Vagina (tissue), 2 donors: ENCODE measurements at regions not wholly inside any gene's neighbourhood (a gene's known extent, or its start where the extent isn't known, plus 50 kb on each side); places are given as distances from the start of the nearest gene placed in this dataset.

Source experiments
- CTCF ChIP-seq, 3 experiments: fragments of 450-650 bp in 2 of 3; fragments of 200-600 bp in 1 of 3; sonication (generic) in 1 of 3; IDR thresholded peaks; one replicate each; pipeline ENCODE4 v1.5.1; 2017 to 2019; ENCODE audit warnings: antibody characterized with exemption in 3 of 3, mild to moderate bottlenecking in 2 of 3, moderate library complexity in 2 of 3
- POLR2A ChIP-seq, 2 donors: fragments of 450-650 bp; IDR thresholded peaks; one replicate each; pipeline ENCODE4 v1.6.1; 2017; ENCODE audit warnings: antibody characterized with exemption in 2 of 2, mild to moderate bottlenecking in 2 of 2, moderate library complexity in 2 of 2
- POLR2AphosphoS5 ChIP-seq, 2 donors: sonication (generic); formaldehyde crosslinking; IDR thresholded peaks; one replicate each; pipeline ENCODE4 v1.9.0; 2017; ENCODE audit warnings: antibody characterized with exemption in 2 of 2, mild to moderate bottlenecking in 2 of 2, low read depth in 1 of 2; ENCODE audit not compliant: insufficient read depth in 1 of 2

GRCh38 chr1:219790834-219791615 is 137.3 kb downstream of the SLC30A10 start:
- TF ChIP-seq POLR2A (IDR thresholded peaks at IDR 0.05) (no peak), CTCF (IDR thresholded peaks at IDR 0.05) (no peak), POLR2AphosphoS5 (IDR thresholded peaks at IDR 0.05; ENCODE audit: insufficient read depth in 1 of 2, low read depth in 1 of 2) (no peak)
